ENCODE measurements at regions not wholly inside any gene's neighbourhood (a gene's known extent, or its start where the extent isn't known, plus 50 kb on each side); places are given as distances from the start of the nearest gene placed in this dataset.

DNA sequence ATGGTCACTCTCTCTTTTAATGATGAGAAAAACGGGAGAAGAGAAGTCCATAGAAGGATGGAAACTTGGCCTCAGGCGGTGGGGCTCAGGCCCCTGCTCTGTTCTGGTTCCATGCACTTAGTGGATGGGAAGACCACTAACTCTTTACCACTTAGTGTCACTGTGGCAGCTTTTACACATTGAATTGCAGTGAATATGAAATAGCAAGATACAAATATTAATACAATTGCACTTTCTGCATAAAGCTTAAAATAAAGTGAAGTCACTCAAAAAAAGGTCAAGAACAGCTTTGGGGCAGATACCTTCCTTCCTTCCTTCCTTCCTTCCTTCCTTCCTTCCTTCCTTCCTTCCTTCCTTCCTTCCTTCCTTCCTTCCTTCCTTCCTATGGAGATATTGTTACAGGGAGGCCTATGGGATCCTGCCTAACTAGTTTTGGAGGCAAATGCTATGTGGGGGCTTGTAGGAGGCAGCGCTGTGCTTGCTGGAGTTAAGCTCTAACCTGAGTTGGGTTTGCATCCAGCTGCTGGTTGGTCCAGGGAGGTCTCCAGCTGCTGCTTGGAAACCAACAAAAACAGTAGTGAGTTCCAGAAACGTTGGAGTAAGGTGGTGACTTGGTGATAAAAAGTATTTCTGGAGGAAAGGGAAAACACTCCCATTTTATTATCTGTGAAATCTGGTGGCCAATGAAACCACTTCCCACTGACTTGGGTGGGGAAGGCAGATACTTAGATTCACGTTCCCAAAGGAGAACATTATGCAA is 62.3 kb upstream of the NKX2-2 start:
- DNase-seq, result no peak

DNA sequence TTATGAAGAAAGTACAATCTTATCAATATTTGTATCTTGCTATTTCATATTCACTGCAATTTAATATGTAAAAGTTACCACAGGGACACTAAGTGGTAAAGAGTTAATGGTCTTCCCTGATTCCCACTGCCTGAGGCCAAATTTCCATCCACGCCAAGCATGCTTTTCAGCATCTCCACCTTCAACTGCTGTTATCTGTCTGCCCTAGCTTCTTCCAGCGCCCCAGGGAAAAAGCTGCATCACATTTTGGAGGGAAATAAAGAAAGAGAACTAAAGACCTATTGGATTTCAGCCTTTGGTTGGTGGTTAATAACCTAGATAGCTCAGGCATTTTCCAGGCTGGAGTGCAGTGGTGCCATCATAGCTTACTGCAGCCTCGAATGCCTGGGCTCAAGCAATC is 61.3 kb upstream of the NKX2-2 start:
- no peak for DNase-seq

DNA sequence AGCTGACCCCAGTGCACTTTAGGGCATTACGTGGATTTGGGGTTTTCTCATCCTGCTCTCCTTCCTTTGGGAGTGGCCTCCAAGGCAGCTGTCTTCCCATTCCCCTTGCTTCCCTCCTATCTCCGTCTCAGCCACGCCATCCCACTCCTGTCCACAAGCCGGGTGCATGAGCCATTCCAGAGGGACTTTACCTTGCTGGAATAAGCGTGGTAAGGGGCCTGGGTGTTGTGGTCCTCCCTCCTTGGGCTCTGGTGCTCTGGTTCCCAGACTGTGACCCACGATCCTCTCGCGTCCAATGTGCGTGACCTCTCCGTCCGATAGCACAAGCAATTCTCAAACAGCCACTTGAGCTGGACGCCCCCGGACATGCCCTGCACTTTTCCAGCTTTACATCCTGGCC is 60.6 kb upstream of the NKX2-2 start:
- DNase-seq, result no peak

DNA sequence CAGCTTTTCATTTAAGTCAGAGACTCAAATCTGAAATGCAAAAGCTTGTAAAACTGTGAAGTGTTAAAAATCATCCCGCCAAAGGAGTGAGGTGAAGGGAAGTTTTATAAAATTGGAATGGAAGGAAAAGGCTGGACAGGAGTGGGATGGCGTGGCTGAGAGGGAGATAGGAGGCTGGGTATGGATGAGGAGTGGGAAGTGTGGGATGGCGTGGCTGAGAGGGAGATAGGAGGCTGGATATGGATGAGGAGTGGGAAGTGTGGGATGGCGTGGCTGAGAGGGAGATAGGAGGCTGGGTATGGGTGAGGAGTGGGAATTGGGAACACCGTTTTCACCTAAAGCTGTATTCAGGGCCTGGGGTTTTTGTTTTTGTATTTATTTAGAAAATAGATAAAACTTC is 59.4 kb upstream of the NKX2-2 start:
- no peak for DNase-seq

DNA sequence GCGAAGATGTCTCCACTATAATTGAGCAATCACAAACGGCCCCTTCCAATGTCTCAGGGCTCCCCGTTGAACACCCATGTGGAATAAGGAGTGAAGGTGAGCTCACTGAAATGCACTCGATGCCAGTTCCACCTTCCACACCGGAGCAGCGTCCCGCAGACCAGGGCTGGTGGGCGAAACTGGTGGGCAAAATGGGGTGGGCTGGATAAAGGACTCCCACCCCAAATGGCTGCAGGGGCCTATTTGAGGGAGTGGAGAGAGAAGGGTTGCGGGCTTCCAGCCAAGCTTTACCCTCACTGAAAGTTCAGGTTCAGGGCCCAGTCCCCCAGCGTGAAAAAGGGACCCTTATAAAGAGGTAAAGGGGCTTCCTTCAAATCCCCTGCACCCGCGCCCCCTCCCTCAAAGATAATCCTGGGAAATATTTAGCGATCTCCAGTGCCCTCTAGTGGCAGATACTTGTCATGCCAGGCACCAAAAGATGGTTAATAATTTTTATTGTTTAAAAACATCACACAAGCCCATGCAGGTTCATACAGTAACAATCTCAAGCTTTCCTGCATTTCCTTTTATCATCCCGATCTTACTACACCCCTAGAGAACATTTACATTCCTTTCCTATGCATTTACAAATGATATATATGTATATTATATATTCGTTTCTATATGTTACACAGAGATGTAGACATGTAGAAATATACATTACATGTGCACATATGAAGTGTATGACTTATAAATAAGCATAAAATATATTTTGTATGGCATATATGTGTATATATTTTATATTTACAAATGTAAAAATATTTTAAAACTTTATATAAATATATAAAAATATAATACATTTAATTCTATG is 58.2 kb upstream of the NKX2-2 start:
- peak; percentile 2 for DNase-seq

DNA sequence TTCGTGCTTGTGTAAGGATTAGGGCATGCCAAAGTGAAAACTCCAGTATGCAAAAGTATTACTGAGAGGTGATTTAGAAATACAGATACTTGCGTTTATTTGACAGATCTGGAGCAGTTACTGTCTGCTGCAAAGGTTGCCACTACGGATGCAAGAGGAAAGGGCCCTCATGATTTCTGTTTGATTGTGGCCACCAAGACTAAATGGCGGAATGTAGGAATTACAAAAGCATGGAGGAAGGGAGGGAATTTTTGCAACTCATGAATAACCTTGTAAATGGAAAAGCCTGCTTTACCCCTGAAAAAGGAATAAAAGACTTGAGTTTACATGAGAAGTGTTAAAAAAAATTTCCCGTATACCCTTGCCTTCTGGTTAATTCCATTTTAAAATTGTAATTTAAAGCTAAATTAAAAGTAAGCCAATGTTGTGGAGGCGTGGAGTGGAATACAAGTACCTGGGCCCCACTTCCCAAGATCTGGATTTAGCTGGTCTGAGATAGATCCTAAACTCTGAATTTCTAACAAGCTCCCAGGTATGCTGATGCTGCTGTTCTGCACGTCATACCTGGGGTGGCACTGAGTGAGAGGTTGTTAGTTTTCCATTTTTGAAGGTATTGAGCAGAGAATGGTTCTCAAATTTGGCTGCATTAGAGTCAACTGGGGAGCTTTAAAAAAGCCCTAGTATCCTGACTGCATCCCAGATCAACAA is 56.6 kb upstream of the NKX2-2 start:
- DNase-seq, result no peak

DNA sequence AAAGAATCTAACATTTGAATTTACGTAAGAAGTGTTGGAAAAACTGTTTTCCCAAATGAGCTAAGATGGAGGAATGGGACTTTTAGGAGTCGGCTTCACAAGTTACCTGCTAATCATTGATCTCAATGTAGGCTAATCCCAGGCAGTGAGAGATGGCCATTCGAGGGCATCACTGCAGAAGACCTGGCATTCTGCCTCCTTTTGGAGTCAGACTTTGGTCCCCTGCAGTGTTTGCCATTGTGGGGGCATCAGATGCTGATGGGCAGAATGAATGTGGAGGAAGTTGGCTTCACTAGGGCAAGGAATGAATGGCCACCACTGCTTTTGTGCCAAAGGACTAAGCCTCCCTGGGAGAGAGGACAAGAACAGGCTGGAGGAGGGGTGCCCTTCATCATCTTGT is 55.7 kb upstream of the NKX2-2 start:
- no peak for DNase-seq

DNA sequence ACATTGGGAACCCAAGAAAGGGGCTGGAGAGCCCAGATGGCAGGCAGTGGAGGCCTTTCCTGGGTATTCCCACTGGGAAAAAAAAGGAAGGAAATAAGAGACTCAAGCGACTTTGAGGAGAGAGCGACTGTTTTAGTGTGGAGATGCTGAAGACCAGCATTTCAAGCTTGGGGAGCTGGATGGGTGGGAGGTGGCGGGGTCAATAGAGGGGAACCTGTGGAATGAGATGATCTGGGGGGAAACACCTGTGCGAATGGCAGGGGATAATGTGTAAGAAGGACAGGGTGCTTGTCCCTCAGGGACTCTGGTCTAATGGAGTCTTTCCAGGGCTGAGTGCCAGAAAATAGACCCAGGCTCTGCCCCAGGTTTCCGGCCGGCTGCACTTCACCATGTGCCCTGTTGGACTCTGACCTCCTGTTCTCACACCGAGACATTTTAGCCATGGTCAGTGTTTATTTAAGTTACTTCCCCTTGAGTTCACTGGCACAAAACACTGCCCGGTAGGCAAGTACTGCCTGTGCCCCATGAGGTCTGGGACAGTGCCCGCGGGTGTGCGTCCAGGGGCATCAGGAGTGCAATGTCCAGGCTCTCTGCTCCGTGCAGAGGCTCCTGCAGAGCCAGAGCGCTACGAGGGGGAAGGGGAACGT is 50.4 kb upstream of the NKX2-2 start:
- DNase-seq, result no peak

All from EL (cell line).